GM19395 (cell line): ENCODE measurements at regions not wholly inside any gene's neighbourhood (a gene's known extent, or its start where the extent isn't known, plus 50 kb on each side); places are given as distances from the start of the nearest gene placed in this dataset.
"Not testable (repeated sequence)": the region's sequence is repeated elsewhere in the genome, so short reads cannot be mapped to it uniquely, and the experiment has no call there.

Experiments
- ATAC-seq: cut with Tn5 transposase; IDR thresholded peaks from one replicate; pipeline ENCODE4 v1.9.1; 2021; ENCODE audit warnings: mild to moderate bottlenecking, moderate library complexity; ENCODE audit not compliant: unreplicated experiment

DNA sequence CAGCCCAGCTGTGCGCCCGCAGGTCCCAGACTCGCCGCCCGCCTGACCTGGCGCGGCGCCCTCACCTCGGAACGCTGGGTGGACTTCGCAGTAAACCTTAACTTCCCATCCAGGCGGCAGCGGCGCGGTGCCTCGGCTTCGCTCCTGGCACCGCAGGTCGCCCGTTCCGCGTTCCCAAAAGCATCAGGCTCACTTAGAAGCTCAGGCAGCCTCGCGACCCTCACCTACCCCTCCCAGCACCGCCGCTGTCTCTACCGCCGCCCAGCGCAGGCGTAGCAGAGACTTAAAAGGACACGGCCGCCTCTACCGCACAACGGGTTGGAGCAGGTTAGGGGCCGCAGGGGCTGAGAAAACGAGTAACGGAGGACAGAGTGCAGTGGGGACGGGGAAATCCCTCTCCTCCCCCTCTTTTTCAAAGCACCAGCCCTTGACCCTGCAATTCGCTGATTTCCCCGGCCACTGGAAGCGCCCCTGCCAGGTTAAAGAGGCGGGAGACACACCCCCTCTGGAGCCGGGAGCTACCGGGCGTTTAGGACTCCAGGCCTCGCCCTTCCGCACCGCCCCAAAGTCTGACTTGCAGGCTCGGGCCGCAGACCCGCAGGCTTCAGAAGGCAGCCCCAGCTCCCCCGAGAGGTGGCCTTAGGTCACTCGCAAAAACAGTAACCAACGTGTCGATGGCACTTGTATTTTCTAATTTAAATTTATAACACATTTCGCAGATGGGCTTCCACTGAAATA lies 328.5 kb downstream of the FAM72C start:
- ATAC-seq: no peak

DNA sequence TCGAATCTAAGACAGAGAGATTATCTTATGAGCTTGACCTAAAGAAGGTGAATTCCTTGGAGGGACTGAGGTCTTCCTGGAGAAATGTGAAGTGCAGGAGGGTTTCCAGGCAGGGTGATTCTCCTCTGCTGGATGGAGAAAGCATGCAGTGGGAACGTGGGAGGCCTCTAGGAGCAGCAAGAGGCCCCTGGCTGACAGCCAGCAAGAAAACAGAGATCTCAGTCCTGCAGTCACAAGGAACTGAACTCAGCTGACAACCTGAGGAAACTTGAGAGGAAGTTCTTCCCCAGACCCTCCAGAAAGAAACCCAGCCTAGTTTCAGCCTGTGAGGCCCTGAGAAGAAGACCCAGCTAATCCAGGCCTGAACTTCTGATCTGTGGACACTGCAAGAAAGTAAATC lies 345.9 kb downstream of the FAM72C start:
- no peak for ATAC-seq

DNA sequence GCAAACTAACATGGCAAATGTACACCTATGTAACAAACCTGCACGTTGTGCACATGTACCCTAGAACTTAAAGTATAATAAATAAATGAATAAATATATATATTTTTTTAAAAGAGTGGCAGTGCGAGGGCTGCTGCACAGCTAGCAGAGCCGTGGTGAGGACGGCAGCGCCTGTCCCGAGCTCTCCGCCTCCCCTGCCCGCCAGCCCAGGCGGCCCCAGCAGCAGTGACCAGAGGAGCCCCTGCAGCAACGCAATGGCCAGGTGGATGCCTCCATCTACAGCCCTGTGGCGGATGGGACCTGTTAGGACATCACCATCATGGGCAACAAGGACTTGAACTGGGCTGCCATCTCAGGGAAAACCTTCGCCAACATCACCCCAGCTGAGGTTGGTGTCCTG lies 351.9 kb downstream of the FAM72C start:
- ATAC-seq: no peak

DNA sequence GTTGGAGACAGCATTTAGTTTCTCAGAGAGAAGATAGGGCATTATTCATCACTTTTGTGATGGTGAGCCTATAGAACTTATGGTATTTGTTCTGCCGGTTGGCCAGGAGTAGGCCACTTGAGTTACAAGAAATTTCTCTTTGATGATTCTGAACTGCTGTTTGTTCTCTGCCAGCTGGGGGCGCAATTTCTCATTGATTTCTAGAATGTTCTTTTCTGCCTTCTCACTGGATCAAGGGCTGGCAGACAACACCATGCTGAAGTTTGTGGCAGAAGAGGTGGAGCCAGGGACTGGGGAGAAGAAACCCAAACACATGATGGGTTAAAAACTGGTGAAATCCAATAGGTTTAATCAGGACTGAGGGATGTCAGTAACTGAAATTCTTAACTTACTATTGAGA lies 360.6 kb downstream of the FAM72C start:
- ATAC-seq: no peak

DNA sequence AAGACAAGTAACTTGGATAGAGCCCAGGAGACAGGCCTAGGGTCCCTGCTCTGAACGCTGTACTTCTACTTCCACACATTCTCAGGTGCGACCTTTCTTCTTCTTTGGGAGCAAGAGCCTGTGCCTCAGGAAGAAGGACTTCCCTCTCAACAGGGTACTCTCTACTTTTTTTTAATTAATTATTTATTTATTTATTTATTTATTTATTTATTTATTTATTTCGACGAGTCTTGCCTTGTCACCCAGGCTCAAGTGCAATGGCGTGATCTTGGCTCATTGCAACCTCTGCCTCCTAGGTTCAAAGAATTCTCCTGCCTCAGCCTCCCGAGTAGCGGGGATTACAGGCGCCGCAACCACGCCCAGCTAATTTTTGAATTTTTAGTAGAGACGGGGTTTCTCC lies 361.6 kb downstream of the FAM72C start:
- no peak for ATAC-seq

DNA sequence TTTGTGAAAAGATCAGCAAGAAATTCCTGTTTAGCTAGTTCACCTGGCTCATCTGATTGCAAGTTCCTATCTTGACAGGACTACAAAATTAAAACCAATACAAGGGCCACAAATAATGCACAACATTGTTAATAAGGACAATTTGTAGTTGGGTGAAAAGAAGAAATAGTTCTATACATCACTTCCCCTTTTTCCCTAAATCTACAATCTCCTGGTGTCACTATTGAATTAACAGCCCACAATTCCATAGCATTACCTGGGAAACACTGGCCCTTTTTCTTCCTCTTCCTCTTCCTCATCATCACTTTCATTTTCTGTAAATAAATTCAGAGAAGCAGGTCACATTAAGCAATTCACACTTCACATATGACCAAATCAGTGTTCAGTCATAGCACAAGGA lies 366.9 kb downstream of the FAM72C start:
- no peak for ATAC-seq

DNA sequence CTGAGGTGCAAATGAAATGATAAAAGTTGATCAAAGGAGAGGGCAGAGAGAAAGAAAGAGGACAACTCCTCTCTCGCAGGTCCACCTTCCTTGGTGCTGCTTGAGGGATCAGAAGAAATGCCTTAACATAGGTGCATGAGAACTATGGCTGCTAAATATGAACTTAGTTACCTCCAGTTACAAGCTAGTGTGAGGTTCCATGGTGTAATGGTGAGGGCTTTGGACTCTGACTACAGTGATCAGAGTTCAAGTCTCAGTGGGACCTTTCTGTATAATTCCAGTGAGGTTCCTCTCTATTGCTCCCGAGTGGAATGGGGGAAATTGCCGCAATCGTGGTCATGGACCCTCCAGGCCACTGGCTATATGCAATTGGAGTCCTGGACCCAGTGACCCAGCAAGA lies 387.3 kb downstream of the FAM72C start:
- ATAC-seq: no peak

DNA sequence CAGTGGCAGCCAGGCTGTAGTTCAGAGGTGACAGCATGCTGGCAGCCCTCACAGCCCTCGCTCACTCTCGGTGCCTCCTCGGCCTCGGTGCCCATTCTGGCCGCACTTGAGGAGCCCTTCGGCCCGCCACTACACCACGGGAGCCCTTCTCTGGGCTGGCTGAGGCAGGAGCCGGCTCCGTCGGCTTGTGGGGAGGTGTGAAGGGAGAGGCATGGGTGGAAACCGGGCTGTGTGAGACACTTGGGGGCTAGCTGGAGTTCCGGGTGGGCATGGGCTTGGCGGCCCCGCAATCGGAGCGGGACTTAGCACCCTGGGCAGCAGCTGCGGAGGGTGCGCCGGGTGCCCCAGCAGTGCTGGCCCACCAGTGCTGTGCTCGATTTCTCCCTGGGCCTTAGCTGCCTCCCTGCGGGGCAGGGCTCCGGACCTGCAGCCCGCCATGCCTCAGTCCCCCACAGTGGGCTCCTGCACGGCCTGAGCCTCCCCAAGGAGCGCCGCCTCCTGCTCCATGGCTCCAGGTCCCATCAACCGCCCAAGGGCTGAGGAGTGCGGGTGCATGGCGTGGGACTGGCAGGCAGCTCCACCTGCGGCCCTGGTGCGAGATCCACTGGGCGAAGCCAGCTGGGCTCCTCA lies 396.8 kb downstream of the FAM72C start:
- no peak for ATAC-seq

DNA sequence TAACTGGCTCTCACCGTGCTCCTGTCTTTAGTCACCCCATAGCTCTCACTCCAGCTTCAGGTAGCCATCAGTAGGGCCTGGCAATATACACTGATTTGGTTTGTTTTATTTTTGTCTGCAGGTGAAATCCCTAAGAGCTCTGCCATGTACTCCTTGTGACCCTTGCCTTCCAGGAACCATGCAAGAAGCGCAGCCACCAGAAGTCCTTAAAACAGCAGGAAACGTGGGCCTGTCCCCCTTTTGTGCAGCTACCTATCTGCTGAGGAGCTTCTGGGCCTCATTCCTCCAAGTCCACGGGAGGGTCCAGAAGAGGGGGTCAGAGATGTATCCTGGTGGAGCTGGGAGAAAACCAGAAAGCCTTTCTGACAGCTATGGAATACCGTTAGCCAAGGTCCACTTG lies 399.1 kb downstream of the FAM72C start:
- not testable (repeated sequence) for ATAC-seq

DNA sequence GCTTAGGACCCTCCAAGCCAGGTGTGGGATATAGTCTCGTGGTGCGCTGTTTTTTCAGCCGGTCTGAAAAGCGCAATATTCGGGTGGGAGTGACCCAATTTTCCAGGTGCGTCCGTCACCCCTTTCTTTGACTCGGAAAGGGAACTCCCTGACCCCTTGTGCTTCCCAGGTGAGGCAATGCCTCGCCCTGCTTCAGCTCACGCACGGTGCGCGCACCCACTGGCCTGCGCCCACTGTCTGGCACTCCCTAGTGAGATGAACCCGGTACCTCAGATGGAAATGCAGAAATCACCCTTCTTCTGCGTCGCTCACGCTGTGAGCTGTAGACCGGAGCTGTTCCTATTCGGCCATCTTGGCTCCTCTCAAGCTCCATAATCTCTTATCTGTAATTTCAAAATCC lies 408.0 kb downstream of the FAM72C start:
- not testable (repeated sequence) for ATAC-seq

DNA sequence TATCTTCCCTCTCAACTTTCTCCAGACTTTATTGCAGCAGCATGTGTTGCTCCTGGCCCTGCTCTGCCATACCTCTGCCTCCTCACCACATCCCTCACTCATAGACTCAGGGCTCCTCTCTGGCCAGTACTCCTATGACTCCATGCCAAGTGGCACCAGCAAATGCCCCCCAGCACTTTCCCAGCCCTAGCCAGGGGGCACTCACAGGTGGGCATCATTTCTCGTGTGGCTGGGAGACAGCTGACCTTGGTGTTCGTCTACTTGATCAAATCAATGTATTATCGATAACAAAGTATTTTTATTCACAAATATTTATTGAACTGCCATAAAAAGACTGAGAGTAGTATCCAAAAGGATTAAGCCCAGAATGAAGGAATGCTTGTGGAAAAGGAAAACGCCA lies 418.2 kb downstream of the FAM72C start:
- no peak for ATAC-seq

DNA sequence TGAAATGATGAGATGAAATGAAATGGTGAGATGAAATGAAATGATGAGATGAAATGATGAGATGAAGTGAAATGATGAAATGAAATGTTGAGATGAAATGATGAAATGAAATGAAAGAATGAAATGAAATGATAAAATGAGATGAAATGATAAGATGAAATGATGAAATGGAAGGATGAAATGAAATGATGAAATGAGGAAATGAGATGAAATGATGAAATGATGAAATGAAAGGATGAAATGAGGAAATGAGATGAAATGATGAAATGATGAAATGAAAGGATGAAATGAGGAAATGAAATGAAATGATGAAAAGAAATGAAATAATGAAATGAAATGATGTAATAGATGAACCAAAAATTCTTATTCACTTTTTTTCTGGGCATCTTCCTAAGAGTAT lies 467.1 kb downstream of the FAM72C start:
- not testable (repeated sequence) for ATAC-seq

DNA sequence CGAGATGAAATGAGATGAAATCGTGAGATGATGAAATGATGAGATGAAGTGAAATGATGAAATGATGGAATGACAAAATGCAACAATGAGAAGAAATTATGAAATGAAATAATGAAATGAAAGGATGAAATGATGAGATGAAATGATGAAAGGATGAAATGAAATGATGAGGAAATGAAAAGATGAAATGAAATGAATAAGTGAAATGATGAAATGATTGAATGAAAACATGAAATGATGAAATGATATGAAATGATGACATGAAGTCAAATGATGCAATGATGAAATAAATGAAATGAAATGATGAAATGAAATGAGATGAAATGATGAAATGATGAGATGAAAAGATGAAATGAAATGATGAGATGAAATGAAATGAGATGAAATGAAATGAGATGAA lies 467.7 kb downstream of the FAM72C start:
- not testable (repeated sequence) for ATAC-seq

DNA sequence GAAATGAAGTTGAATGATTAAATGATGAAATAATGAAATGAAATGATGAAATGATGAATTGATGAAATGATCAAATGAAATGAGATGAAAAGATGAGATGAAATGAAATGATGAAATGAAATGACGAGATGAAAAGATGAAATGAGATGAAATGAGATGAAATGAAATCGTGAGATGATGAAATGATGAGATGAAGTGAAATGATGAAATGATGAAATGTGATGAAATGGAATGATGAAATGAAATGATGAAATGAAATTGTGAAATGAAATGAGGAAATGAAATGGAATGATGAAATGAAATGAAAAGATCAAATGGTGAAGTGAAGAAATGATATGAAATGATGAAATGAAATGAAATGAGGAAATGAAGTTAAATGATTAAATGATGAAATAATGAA lies 468.7 kb downstream of the FAM72C start:
- ATAC-seq: not testable (repeated sequence)

DNA sequence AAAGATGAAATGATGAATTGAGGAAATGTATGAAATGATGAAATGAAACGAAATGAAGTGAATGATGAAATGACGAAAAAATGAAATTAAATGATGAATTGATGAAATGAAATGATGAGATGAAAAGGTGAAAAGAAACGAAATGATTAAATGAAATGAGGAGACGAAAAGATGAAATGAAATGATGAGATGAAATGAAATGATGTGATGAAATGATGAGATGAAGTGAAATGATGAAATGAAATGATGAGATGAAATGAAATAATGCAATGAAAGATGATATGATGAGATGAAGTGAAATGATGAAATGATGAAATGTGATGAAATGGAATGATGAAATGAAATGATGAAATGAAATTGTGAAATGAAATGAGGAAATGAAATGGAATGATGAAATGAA lies 469.7 kb downstream of the FAM72C start:
- ATAC-seq: not testable (repeated sequence)

DNA sequence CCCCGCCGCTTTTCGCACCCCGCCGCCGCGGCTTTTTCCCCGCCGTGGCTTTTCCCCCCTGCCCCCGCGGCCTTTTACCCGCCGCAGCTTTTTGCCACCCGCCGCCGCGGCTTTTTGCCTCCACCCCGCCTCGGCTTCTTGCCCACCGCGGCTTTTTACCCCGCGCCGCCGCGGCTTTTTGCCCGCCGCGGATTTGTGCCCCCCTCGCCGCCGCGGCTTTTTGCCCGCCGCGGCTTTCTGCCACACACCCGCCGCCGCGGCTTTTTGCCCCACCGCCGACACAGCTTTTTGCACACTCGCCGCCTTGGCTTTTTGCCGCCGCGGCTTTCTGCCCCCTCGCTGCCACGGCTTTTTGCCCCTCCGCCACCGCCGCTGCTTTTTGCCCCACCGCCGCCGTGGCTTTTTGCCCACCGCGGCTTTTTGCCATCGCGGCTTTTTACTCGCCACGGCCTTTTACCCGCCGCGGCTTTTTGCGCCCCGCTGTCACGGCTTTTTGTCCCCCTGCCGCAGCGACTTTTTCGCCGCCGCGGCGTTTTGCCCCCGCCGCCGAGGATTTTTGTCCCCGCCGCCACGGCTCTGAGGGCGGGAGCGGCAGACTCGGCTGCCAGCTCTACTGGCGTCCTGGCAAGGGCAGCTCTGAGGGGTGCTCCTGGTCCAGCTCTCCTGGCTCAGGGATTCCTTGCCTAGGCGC lies 473.6 kb downstream of the FAM72C start:
- not testable (repeated sequence) for ATAC-seq

DNA sequence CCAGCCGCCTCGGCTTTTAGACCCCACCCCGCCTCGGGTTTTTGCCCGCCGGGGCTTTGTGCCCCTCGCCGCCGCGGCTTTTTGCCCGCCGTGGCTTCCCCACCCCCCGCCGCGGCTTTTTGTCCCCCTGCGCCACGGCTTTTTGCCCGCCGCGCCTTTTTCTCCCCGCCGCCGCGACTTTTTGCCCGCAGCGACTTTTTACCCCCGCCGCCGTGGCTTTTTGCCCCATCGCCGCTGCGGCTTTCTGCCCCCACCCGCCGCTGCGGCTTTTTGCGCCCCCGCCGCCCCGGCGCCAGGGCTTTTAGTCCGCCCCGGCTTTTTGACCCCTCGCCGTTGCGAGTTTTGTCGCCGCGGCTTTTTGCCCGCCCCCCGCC lies 474.4 kb downstream of the FAM72C start:
- ATAC-seq: no peak

DNA sequence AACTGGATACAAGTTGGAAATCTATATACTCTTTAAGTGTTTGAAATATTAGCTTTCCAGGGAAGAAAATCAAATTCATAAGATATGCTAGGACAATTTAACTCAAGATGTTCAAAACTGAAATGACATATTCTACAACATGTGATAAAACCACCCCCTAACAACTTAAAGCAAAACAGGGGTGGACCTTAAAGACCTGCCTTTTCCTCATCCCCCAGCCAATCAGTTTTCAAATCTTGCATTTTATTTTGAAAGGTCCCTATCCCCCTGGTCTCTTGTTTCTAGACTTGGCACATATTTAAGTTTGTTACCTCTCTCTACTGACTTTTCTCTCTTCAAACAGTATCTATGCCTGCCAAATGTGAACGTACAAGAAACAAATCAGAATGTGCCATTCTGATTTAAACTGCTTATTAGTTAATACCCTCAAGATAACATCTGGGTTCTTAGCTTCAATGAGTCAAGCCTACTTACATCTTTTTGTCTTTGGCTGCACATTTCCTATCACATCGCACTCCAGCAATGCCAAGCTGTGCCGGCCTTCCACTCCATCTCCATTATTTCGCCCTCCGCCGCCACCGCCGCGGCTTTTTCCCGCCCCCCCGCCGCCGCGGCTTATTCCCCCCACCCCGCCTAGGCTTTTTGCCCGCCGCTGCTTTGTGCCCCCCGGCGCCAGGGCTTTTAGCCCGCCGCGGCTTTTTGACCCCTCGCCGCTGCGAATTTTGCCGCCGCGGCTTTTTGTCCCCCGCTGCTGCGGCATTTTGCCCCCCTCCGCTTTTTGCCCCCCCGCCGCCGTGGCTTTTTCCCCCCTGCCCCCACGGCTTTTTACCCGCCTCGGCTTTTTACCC lies 475.0 kb downstream of the FAM72C start:
- ATAC-seq: not testable (repeated sequence)
